Mammary epithelial cell (primary cell): ENCODE measurements at regions not wholly inside any gene's neighbourhood (a gene's known extent, or its start where the extent isn't known, plus 50 kb on each side); places are given as distances from the start of the nearest gene placed in this dataset.
"Not testable (repeated sequence)": the region's sequence is repeated elsewhere in the genome, so short reads cannot be mapped to it uniquely, and the experiment has no call there.

Experiments
- CTCF ChIP-seq, 2 donors: IDR thresholded peaks in 1 of 2; conservative IDR thresholded peaks in 1 of 2; 2 replicates each; pipeline ENCODE4 v1.5.1; 2011 to 2012; ENCODE audit warnings: inconsistent platforms in 2 of 2, low read length in 2 of 2, mild to moderate bottlenecking in 2 of 2, control low read depth in 1 of 2, low read depth in 1 of 2; ENCODE audit not compliant: insufficient read depth in 1 of 2; ENCODE audit errors: extremely low read depth in 1 of 2
- EZH2 ChIP-seq: IDR thresholded peaks from 2 replicates; pipeline ENCODE4 v1.6.1; 2012; ENCODE audit warnings: low read length, inconsistent platforms, borderline replicate concordance

DNA sequence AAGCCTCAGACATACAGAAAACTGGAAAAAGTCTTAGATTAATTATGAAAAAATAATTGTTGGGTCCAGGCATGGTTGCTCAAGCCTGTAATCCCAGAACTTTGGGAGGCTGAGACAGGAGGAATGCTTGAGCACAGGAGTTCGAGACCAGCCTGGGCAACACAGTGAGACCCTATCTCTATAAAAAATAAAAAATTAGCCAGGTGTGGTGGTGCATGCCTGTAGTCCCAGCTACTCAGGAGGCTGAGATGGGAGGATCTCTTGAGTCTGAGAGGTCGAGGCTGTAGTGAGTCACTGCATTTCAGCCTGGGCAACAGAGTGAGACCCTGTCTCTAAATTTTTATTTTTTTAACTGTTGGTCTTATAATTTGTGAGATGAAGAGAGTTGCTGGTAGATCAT lies 90.6 kb upstream of the HMGA2 start:
- TF ChIP-seq CTCF (conservative IDR thresholded peaks at IDR 0.05 in 1 of 2, IDR thresholded peaks at IDR 0.05 in 1 of 2; ENCODE audit: extremely low read depth in 1 of 2, insufficient read depth in 1 of 2, low read depth in 1 of 2, low read length in 2 of 2); EZH2: not testable (repeated sequence)
